ENCODE measurements at regions not wholly inside any gene's neighbourhood (a gene's known extent, or its start where the extent isn't known, plus 50 kb on each side); places are given as distances from the start of the nearest gene placed in this dataset.

DNA sequence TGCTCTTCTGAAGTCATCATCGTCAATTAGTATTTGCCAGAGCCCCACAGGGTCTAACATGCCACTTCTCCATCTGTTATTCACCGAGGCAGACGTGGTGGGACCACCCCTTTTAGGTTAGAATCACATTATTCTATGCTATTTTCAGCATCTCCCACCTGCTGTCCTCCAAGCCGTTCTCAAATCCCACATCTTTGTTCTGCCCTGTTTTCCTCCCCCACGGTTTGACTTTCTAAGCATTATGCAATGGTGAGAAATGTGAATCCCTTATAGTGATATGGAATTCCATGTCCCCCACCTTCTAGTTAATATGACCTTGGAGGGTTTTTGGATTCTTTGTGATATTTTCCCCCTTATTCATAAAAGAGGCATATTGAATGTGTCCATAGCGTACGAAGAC, 634.1 kb upstream of the RBFOX1 start:
- TF ChIP-seq, protein P1, sequence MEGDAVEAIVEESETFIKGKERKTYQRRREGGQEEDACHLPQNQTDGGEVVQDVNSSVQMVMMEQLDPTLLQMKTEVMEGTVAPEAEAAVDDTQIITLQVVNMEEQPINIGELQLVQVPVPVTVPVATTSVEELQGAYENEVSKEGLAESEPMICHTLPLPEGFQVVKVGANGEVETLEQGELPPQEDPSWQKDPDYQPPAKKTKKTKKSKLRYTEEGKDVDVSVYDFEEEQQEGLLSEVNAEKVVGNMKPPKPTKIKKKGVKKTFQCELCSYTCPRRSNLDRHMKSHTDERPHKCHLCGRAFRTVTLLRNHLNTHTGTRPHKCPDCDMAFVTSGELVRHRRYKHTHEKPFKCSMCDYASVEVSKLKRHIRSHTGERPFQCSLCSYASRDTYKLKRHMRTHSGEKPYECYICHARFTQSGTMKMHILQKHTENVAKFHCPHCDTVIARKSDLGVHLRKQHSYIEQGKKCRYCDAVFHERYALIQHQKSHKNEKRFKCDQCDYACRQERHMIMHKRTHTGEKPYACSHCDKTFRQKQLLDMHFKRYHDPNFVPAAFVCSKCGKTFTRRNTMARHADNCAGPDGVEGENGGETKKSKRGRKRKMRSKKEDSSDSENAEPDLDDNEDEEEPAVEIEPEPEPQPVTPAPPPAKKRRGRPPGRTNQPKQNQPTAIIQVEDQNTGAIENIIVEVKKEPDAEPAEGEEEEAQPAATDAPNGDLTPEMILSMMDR (IDR thresholded peaks at IDR 0.05): no peak
- TF ChIP-seq POLR2A (IDR thresholded peaks at IDR 0.05): no peak
